Neural progenitor cell (in vitro differentiated cells): ENCODE measurements at regions not wholly inside any gene's neighbourhood (a gene's known extent, or its start where the extent isn't known, plus 50 kb on each side); places are given as distances from the start of the nearest gene placed in this dataset.

Experiments used
- DNase-seq: peaks from one replicate; pipeline ENCODE4 v3.0.0-alpha.2; 2016; ENCODE audit warnings: low spot score
- H2AFZ ChIP-seq: fragments of 200-600 bp; sonication (generic); replicated peaks from 2 replicates; pipeline ENCODE4 v1.6.1; 2016; ENCODE audit warnings: antibody characterized with exemption
- H3F3A ChIP-seq: fragments of 200-600 bp; sonication (generic); 2 replicates; pipeline ENCODE4 v1.6.1; 2016; ENCODE audit warnings: antibody characterized with exemption, low read depth
- H3K27ac ChIP-seq: fragments of 200-600 bp; sonication (generic); 2 replicates; pipeline ENCODE4 v1.5.1; 2016; ENCODE audit warnings: mild to moderate bottlenecking
- H3K27me3 ChIP-seq: fragments of 200-600 bp; sonication (generic); 2 replicates; pipeline ENCODE4 v1.6.1; 2016; ENCODE audit warnings: mild to moderate bottlenecking, moderate library complexity
- H3K36me3 ChIP-seq: fragments of 200-600 bp; sonication (generic); 2 replicates; pipeline ENCODE4 v1.5.1; 2016
- H3K4me1 ChIP-seq: fragments of 200-600 bp; sonication (generic); 2 replicates; pipeline ENCODE4 v1.6.1; 2016; ENCODE audit warnings: mixed run types
- H3K4me2 ChIP-seq: fragments of 200-600 bp; sonication (generic); 2 replicates; pipeline ENCODE4 v1.6.1; 2016
- H3K4me3 ChIP-seq: fragments of 200-600 bp; sonication (generic); 2 replicates; pipeline ENCODE4 v1.5.1; 2016
- H3K79me2 ChIP-seq: fragments of 200-600 bp; sonication (generic); 2 replicates; pipeline ENCODE4 v1.6.1; 2016; ENCODE audit warnings: low read depth
- H3K9ac ChIP-seq: fragments of 200-600 bp; sonication (generic); 2 replicates; pipeline ENCODE4 v1.6.1; 2016
- H3K9me3 ChIP-seq: fragments of 200-600 bp; sonication (generic); 2 replicates; pipeline ENCODE4 v1.5.1; 2016; ENCODE audit warnings: low read depth
- H4K20me1 ChIP-seq: fragments of 200-600 bp; sonication (generic); 2 replicates; pipeline ENCODE4 v1.6.1; 2016; ENCODE audit warnings: low read depth
- H3K27ac Mint-ChIP-seq: 3 replicates; pipeline ENCODE4 v1.8.0; 2021; ENCODE audit warnings: mixed read lengths
- H3K27me3 Mint-ChIP-seq: 2 replicates; pipeline ENCODE4 v1.8.0; 2022; ENCODE audit warnings: low read depth, mild to moderate bottlenecking, inconsistent platforms, moderate library complexity, mixed read lengths; ENCODE audit not compliant: insufficient read depth
- H3K36me3 Mint-ChIP-seq: 3 replicates; pipeline ENCODE4 v1.8.0; 2021; ENCODE audit warnings: mixed read lengths
- H3K4me1 Mint-ChIP-seq: 3 replicates; pipeline ENCODE4 v1.8.0; 2021; ENCODE audit warnings: mixed read lengths
- H3K4me3 Mint-ChIP-seq: 3 replicates; pipeline ENCODE4 v1.8.0; 2021; ENCODE audit warnings: mild to moderate bottlenecking, moderate library complexity, mixed read lengths
- H3K9me3 Mint-ChIP-seq: 3 replicates; pipeline ENCODE4 v1.8.0; 2020; ENCODE audit warnings: mixed read lengths
- CTCF ChIP-seq: fragments of 200-600 bp; sonication (generic); IDR thresholded peaks from 2 replicates; pipeline ENCODE4 v1.5.1; 2017; ENCODE audit warnings: antibody characterized with exemption, mild to moderate bottlenecking
- EZH2 ChIP-seq: fragments of 200-600 bp; sonication (generic); IDR thresholded peaks from 2 replicates; pipeline ENCODE4 v1.6.1; 2017; ENCODE audit warnings: antibody characterized with exemption, mild to moderate bottlenecking, moderate library complexity
- EZH2phosphoT487 ChIP-seq: fragments of 200-600 bp; sonication (generic); IDR thresholded peaks from 2 replicates; pipeline ENCODE4 v1.6.1; 2017; ENCODE audit warnings: antibody characterized with exemption

DNA sequence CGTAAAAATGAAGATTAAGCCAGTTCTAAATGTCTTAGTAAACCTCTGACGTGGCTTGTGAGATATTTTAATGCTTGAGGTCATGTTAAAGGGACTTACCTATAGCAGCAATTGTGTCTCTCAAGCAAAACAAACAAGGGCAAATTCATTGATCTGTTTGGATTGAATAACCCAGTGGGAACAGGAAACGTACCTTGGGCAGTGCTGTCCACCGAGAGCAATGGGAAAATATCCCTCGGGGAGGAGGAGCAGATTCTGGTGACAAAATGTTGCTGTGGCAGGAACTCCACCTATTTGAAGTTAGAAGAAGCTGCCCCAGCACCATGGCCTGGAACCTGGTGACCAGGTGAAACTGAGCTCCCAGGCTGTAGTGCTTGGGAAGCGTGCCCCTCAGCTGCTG lies 107.1 kb upstream of the FZD8 start:
- no peak overlapping the region for H2AFZ ChIP-seq
- H3K4me3 ChIP-seq = no peak overlapping the region
- H3F3A ChIP-seq = peaks cover 5% of the 10 kb centered on the region
- DNase-seq = no peak
- H3K27me3 Mint-ChIP-seq = peaks cover 2% of the 10 kb centered on the region
- H3K4me3 Mint-ChIP-seq = no peak overlapping the region
- TF ChIP-seq EZH2 (no peak), EZH2phosphoT487 (no peak), CTCF (no peak)
- no peaks in the 10 kb centered on the region for H3K36me3 ChIP-seq
- H3K27me3 ChIP-seq = no peaks in the 10 kb centered on the region
- H3K9me3 Mint-ChIP-seq = no peaks in the 10 kb centered on the region
- H3K4me2 ChIP-seq = no peak overlapping the region
- no peak overlapping the region for H3K9ac ChIP-seq
- peaks cover 17% of the 10 kb centered on the region for H3K4me1 Mint-ChIP-seq
- no peaks in the 10 kb centered on the region for H3K9me3 ChIP-seq
- H4K20me1 ChIP-seq = no peaks in the 10 kb centered on the region
- peaks cover 15% of the 10 kb centered on the region for H3K4me1 ChIP-seq
- H3K27ac Mint-ChIP-seq = no peak overlapping the region
- no peaks in the 10 kb centered on the region for H3K36me3 Mint-ChIP-seq
- H3K27ac ChIP-seq = no peak overlapping the region
- no peaks in the 10 kb centered on the region for H3K79me2 ChIP-seq

GRCh38 chr10:35745617-35746403 lies 103.7 kb upstream of the FZD8 start:
- Histone ChIP-seq H3K9me3 (no peaks in the 10 kb centered on the region), H3K4me2 (no peak overlapping the region), H3K4me1 (peaks cover 3% of the 10 kb centered on the region), H3K27me3 (no peaks in the 10 kb centered on the region), H3K4me3 (no peak overlapping the region), H3K79me2 (no peaks in the 10 kb centered on the region), H2AFZ (no peak overlapping the region), H3K9ac (no peak overlapping the region), H3K27ac (no peak overlapping the region), H3F3A (no peaks in the 10 kb centered on the region), H3K36me3 (no peaks in the 10 kb centered on the region), H4K20me1 (no peaks in the 10 kb centered on the region)
- Mint-ChIP-seq H3K36me3 (no peaks in the 10 kb centered on the region), H3K9me3 (no peaks in the 10 kb centered on the region), H3K4me1 (peaks cover 14% of the 10 kb centered on the region), H3K27ac (no peak overlapping the region), H3K27me3 (peaks cover 2% of the 10 kb centered on the region), H3K4me3 (no peak overlapping the region)
- TF ChIP-seq EZH2phosphoT487 (no peak), EZH2 (no peak), CTCF (no peak)
- DNase-seq = no peak

GRCh38 chr10:35743851-35744250 lies 101.8 kb upstream of the FZD8 start:
- Histone ChIP-seq H3K27me3 (no peaks in the 10 kb centered on the region), H2AFZ (no peak overlapping the region), H3K27ac (no peak overlapping the region), H3F3A (no peaks in the 10 kb centered on the region), H3K4me1 (peaks cover 3% of the 10 kb centered on the region), H3K79me2 (no peaks in the 10 kb centered on the region), H3K4me3 (no peak overlapping the region), H3K4me2 (no peak overlapping the region), H3K36me3 (no peaks in the 10 kb centered on the region), H3K9me3 (no peaks in the 10 kb centered on the region), H3K9ac (no peak overlapping the region), H4K20me1 (no peaks in the 10 kb centered on the region)
- no peaks in the 10 kb centered on the region for H3K27me3 Mint-ChIP-seq
- TF ChIP-seq CTCF (no peak), EZH2 (no peak), EZH2phosphoT487 (no peak)
- H3K4me1 Mint-ChIP-seq = peaks cover 7% of the 10 kb centered on the region
- no peak for DNase-seq
- no peak overlapping the region for H3K4me3 Mint-ChIP-seq
- H3K36me3 Mint-ChIP-seq = no peaks in the 10 kb centered on the region
- no peak overlapping the region for H3K27ac Mint-ChIP-seq
- H3K9me3 Mint-ChIP-seq = peaks cover under 1% of the 10 kb centered on the region
